Caco-2 (cell line): ENCODE measurements at regions not wholly inside any gene's neighbourhood (a gene's known extent, or its start where the extent isn't known, plus 50 kb on each side); places are given as distances from the start of the nearest gene placed in this dataset.

Source experiments
- BruUV-seq: library from RNA; stranded (reverse); fragments of 400-500 nt; replicated peaks from 2 replicates; lab custom pipeline; 2021; lab: Mats Ljungman, UMichigan
- CTCF ChIA-PET: fragments of 300-600 bp; sonication (Branson Sonifier 250); formaldehyde crosslinking; loops from one replicate; lab custom pipeline; 2022; ENCODE audit warnings: antibody characterized with exemption; lab: Charles Lee
- POLR2A ChIA-PET: fragments of 300-600 bp; sonication (Branson Sonifier 250); formaldehyde crosslinking; loops from one replicate; lab custom pipeline; 2022; ENCODE audit warnings: antibody characterized with exemption; lab: Charles Lee
- DNase-seq, 2 experiments: peaks; one replicate each; pipeline versions ENCODE4 v3.0.0 to v3.0.0-alpha.2; 2020 to 2022
- H3K27me3 ChIP-seq: replicated peaks from 2 replicates; pipeline ENCODE4 v1.6.0; 2011; ENCODE audit warnings: low read length; ENCODE audit not compliant: control insufficient read depth, insufficient read depth
- H3K36me3 ChIP-seq: 2 replicates; pipeline ENCODE4 v1.5.1; 2011; ENCODE audit warnings: low read length; ENCODE audit not compliant: control insufficient read depth, insufficient read depth
- H3K4me1 ChIP-seq: fragments of 250-450 bp; sonication (Bioruptor Pico); 2 replicates; pipeline ENCODE4 v1.5.1; 2020; ENCODE audit warnings: mild to moderate bottlenecking
- H3K4me3 ChIP-seq: 2 replicates; pipeline ENCODE4 v1.5.1; 2011; ENCODE audit warnings: low read depth, mild to moderate bottlenecking, control low read depth, low read length
- H3K9me3 ChIP-seq: fragments of 250-450 bp; sonication (Bioruptor Pico); 2 replicates; pipeline ENCODE4 v1.5.1; 2020; ENCODE audit warnings: mild to moderate bottlenecking, moderate library complexity
- H3K27ac Mint-ChIP-seq: one replicate; pipeline ENCODE4 v1.8.0; 2022; ENCODE audit warnings: mixed read lengths; ENCODE audit not compliant: unreplicated experiment
- H3K27me3 Mint-ChIP-seq: one replicate; pipeline ENCODE4 v1.8.0; 2022; ENCODE audit warnings: mixed read lengths; ENCODE audit not compliant: insufficient read depth, unreplicated experiment
- H3K36me3 Mint-ChIP-seq: one replicate; pipeline ENCODE4 v1.8.0; 2022; ENCODE audit warnings: mild to moderate bottlenecking, mixed read lengths; ENCODE audit not compliant: insufficient read depth, unreplicated experiment
- H3K4me1 Mint-ChIP-seq: one replicate; pipeline ENCODE4 v1.8.0; 2022; ENCODE audit warnings: low read depth, mixed read lengths; ENCODE audit not compliant: unreplicated experiment
- H3K4me3 Mint-ChIP-seq: one replicate; pipeline ENCODE4 v1.8.0; 2022; ENCODE audit warnings: mild to moderate bottlenecking, moderate library complexity, mixed read lengths; ENCODE audit not compliant: unreplicated experiment
- H3K9me3 Mint-ChIP-seq: one replicate; pipeline ENCODE4 v1.8.0; 2022; ENCODE audit warnings: mixed read lengths; ENCODE audit not compliant: unreplicated experiment
- intact Hi-C: fragments of 100-400 bp; cut with micrococcal nuclease; formaldehyde crosslinking; loops from one replicate; pipeline ENCODE4 v1.10.0; 2022; ENCODE audit not compliant: unreplicated experiment
- TF ChIP-seq, protein P1 (sequence below), 2 experiments: fragments of 200-600 bp in 1 of 2; IDR thresholded peaks; 1 replicate in 1 of 2; 2 replicates in 1 of 2; pipeline versions ENCODE4 v1.5.1 to v1.8.0; 2011 to 2022; ENCODE audit warnings: antibody characterized with exemption in 1 of 2, control low read depth in 1 of 2, inconsistent platforms in 1 of 2, low read depth in 1 of 2, low read length in 1 of 2, mild to moderate bottlenecking in 1 of 2, moderate library complexity in 1 of 2; ENCODE audit not compliant: insufficient read depth in 1 of 2, severe bottlenecking in 1 of 2, unreplicated experiment in 1 of 2

GRCh38 chr16:7185689-7186088 lies 147.0 kb upstream of the RBFOX1 start:
- POLR2A ChIA-PET, result no interaction called here
- Histone ChIP-seq H3K4me3 (no peak overlapping the region), H3K9me3 (no peaks in the 10 kb centered on the region), H3K27me3 (no peaks in the 10 kb centered on the region), H3K4me1 (0 out of 2 replicates have a peak, but pooled peaks cover 6% of the 10 kb centered on the region), H3K36me3 (no peaks in the 10 kb centered on the region)
- Mint-ChIP-seq H3K27me3 (no peaks in the 10 kb centered on the region), H3K27ac (no peak overlapping the region), H3K36me3 (no peaks in the 10 kb centered on the region), H3K4me1 (peaks cover 6% of the 10 kb centered on the region), H3K9me3 (peaks cover 10% of the 10 kb centered on the region), H3K4me3 (no peak overlapping the region)
- no TSS peak for BruUV-seq
- TF ChIP-seq, protein P1, sequence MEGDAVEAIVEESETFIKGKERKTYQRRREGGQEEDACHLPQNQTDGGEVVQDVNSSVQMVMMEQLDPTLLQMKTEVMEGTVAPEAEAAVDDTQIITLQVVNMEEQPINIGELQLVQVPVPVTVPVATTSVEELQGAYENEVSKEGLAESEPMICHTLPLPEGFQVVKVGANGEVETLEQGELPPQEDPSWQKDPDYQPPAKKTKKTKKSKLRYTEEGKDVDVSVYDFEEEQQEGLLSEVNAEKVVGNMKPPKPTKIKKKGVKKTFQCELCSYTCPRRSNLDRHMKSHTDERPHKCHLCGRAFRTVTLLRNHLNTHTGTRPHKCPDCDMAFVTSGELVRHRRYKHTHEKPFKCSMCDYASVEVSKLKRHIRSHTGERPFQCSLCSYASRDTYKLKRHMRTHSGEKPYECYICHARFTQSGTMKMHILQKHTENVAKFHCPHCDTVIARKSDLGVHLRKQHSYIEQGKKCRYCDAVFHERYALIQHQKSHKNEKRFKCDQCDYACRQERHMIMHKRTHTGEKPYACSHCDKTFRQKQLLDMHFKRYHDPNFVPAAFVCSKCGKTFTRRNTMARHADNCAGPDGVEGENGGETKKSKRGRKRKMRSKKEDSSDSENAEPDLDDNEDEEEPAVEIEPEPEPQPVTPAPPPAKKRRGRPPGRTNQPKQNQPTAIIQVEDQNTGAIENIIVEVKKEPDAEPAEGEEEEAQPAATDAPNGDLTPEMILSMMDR (IDR thresholded peaks at IDR 0.05; ENCODE audit: insufficient read depth in 1 of 2, low read depth in 1 of 2, low read length in 1 of 2, severe bottlenecking in 1 of 2, unreplicated experiment in 1 of 2), result no peak
- DNase-seq, result peak; percentile 45 to 47
- CTCF ChIA-PET, result no interaction called here
- intact Hi-C loops, result loop anchor here (5.0 to 10.0 kb wide), 2 partner anchors 93 to 151 kb away; no protein-coding TSS in a partner anchor

DNA sequence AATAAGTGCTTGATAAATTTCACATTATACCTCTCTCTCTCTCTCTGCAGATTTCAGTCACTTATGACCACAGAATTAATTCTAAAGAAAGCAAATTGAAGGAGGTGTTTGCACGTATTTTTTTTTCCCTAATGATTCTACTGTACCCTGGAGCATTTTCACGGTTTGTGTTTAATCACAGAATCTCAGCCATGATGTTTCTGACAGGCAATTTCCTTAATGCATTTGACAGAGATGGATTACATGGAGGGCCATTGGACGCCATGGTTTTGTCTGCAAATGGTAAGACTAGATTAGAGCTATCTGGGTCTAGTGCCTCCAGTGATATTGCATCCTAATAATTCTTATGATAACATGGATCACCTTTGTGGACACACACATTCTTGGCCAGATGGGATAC lies 147.5 kb upstream of the RBFOX1 start:
- POLR2A ChIA-PET, result no interaction called here
- Histone ChIP-seq H3K4me3 (no peak overlapping the region), H3K36me3 (no peaks in the 10 kb centered on the region), H3K9me3 (no peaks in the 10 kb centered on the region), H3K27me3 (no peaks in the 10 kb centered on the region), H3K4me1 (0 out of 2 replicates have a peak, but pooled peaks cover 6% of the 10 kb centered on the region)
- H3K4me3 Mint-ChIP-seq, result no peak overlapping the region
- peaks cover 10% of the 10 kb centered on the region for H3K9me3 Mint-ChIP-seq
- no TSS peak for BruUV-seq
- H3K27ac Mint-ChIP-seq, result no peak overlapping the region
- TF ChIP-seq, protein P1 (IDR thresholded peaks at IDR 0.05; ENCODE audit: insufficient read depth in 1 of 2, low read depth in 1 of 2, low read length in 1 of 2, severe bottlenecking in 1 of 2, unreplicated experiment in 1 of 2), result no peak
- CTCF ChIA-PET, result no interaction called here
- DNase-seq, result peak in 1 of 2 experiments; percentile 2
- H3K27me3 Mint-ChIP-seq, result no peaks in the 10 kb centered on the region
- no peaks in the 10 kb centered on the region for H3K36me3 Mint-ChIP-seq
- intact Hi-C loops, result loop anchor here (5.0 to 10.0 kb wide), 2 partner anchors 93 to 150 kb away; no protein-coding TSS in a partner anchor
- peaks cover 6% of the 10 kb centered on the region for H3K4me1 Mint-ChIP-seq

GRCh38 chr16:7183768-7184167 lies 148.9 kb upstream of the RBFOX1 start:
- H3K36me3 ChIP-seq, result no peaks in the 10 kb centered on the region
- DNase-seq, result no peak
- ChIA-PET POLR2A (no interaction called here), CTCF (no interaction called here)
- Mint-ChIP-seq H3K27me3 (no peaks in the 10 kb centered on the region), H3K4me1 (peaks cover 6% of the 10 kb centered on the region), H3K4me3 (no peak overlapping the region), H3K9me3 (peaks cover 10% of the 10 kb centered on the region), H3K36me3 (no peaks in the 10 kb centered on the region), H3K27ac (no peak overlapping the region)
- BruUV-seq, result no TSS peak
- H3K27me3 ChIP-seq, result no peaks in the 10 kb centered on the region
- 0 out of 2 replicates have a peak, but pooled peaks cover 6% of the 10 kb centered on the region for H3K4me1 ChIP-seq
- intact Hi-C loops, result loop anchor here (10.0 kb wide), 1 partner anchor 149 kb away; no protein-coding TSS in a partner anchor
- TF ChIP-seq, protein P1 (IDR thresholded peaks at IDR 0.05; ENCODE audit: insufficient read depth in 1 of 2, low read depth in 1 of 2, low read length in 1 of 2, severe bottlenecking in 1 of 2, unreplicated experiment in 1 of 2), result no peak
- H3K4me3 ChIP-seq, result no peak overlapping the region
- H3K9me3 ChIP-seq, result no peaks in the 10 kb centered on the region
